ENCODE measurements at regions not wholly inside any gene's neighbourhood (a gene's known extent, or its start where the extent isn't known, plus 50 kb on each side); places are given as distances from the start of the nearest gene placed in this dataset.

DNA sequence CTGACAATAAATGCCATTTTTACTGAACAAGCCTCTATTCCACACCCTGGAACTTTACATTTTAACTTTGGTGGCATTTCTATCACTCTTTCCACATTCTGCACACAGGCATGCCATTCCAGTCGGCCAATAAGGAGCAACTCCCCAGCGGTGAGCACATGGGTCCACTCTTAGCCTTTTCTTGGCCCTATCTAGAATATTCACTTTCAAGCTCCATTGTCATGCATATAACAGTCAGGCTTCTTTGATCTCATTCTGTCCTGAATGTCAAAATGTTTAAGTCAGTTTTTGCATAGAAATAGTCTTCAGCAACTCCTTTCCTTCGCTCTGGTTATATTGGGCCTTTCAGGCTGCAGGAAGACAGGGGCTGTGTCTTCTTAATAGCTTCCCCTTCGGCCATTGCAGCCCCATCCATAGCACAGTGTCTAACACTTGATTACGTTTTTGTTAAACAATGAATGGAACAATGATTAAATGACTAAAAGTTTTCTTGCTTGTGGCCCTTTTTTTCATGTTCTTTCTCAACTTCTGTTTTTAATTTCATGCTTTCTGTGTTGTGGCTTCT is 427.3 kb downstream of the MFSD1 start:
- no peaks in the 10 kb centered on the region for H3K27me3 ChIP-seq (ENCODE audit: control insufficient read depth in 2 of 2, insufficient read depth in 2 of 2, low read length in 2 of 2)
- H3K9me3 ChIP-seq (ENCODE audit: control insufficient read depth in 2 of 2, low read length in 2 of 2): no peaks in the 10 kb centered on the region
- H3K9ac ChIP-seq (ENCODE audit: low read depth in 1 of 2, low read length in 2 of 2): no peak overlapping the region
- H3K36me3 ChIP-seq (ENCODE audit: control insufficient read depth in 2 of 2, insufficient read depth in 2 of 2, low read length in 2 of 2): no peaks in the 10 kb centered on the region
- no peaks in the 10 kb centered on the region for H3K4me1 ChIP-seq (ENCODE audit: control insufficient read depth in 2 of 2, insufficient read depth in 2 of 2, low read length in 2 of 2)
- H3K4me3 ChIP-seq (ENCODE audit: low read length in 2 of 2): no peak overlapping the region
- H3K27ac ChIP-seq (ENCODE audit: low read depth in 2 of 2, low read length in 2 of 2): no peak overlapping the region

DNA sequence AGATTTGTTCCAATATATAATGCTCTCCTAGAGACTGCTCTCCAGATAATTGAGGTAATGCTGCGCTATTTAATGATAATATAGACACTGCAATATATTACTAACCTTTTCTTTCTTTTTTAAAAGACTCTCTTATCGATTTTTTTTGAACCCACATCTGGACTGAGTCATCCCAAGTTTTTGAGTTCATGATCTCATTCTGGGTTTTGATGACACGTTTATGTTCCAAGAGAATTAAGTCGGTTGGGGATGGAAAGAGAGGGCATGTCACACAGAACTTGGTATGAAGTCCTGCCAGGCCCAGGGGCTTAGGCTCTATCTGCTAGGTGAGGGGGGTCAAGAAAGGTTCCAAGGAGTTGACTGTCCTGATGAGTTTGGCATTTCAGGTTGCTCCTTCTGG is 431.1 kb downstream of the MFSD1 start:
- Histone ChIP-seq H3K27ac (ENCODE audit: low read depth in 2 of 2, low read length in 2 of 2) (no peak overlapping the region), H3K9ac (ENCODE audit: low read depth in 1 of 2, low read length in 2 of 2) (no peak overlapping the region), H3K4me3 (ENCODE audit: low read length in 2 of 2) (no peak overlapping the region), H3K9me3 (ENCODE audit: control insufficient read depth in 2 of 2, low read length in 2 of 2) (no peaks in the 10 kb centered on the region), H3K4me1 (ENCODE audit: control insufficient read depth in 2 of 2, insufficient read depth in 2 of 2, low read length in 2 of 2) (no peaks in the 10 kb centered on the region), H3K36me3 (ENCODE audit: control insufficient read depth in 2 of 2, insufficient read depth in 2 of 2, low read length in 2 of 2) (no peaks in the 10 kb centered on the region), H3K27me3 (ENCODE audit: control insufficient read depth in 2 of 2, insufficient read depth in 2 of 2, low read length in 2 of 2) (no peaks in the 10 kb centered on the region)

DNA sequence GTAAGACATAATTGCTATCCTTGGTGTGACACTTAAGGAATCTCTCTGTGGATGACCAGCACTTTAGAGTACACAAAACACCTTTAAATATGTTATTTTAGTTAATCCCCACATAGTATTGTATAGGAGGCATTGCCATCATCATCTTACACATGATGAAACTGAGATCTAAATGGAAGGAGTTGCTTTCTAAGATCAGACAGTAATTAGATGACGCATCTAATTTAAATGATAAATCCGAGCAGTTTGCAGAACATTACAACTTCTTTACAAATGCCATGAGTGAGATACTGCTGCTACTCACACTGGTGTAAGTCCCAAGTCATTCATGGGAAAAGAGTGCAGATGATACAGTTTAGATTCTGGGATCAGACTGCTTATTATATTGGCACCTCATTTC is 431.9 kb downstream of the MFSD1 start:
- Histone ChIP-seq H3K9ac (ENCODE audit: low read depth in 1 of 2, low read length in 2 of 2) (no peak overlapping the region), H3K4me3 (ENCODE audit: low read length in 2 of 2) (no peak overlapping the region)

DNA sequence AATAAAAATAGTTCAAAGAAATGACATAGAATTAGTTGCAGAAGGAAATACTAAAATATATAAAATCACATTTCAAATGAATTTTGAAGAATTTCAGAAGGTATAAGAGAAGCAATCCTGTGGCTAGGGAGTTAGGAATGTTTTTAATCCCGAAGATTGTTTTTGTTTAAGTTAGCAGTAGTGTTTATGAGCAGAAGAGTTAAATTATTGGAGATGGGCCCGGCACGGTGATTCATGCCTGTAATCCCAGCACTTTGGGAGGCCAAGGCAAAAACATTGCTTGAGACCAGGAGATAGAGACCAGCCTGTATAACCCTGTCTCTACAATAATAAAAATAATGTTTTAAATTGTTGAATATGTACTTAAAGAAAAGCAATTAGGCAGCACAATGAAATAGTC is 432.5 kb downstream of the MFSD1 start:
- Histone ChIP-seq H3K4me1 (ENCODE audit: control insufficient read depth in 2 of 2, insufficient read depth in 2 of 2, low read length in 2 of 2) (no peaks in the 10 kb centered on the region), H3K27me3 (ENCODE audit: control insufficient read depth in 2 of 2, insufficient read depth in 2 of 2, low read length in 2 of 2) (no peaks in the 10 kb centered on the region), H3K9me3 (ENCODE audit: control insufficient read depth in 2 of 2, low read length in 2 of 2) (no peaks in the 10 kb centered on the region), H3K9ac (ENCODE audit: low read depth in 1 of 2, low read length in 2 of 2) (no peak overlapping the region), H3K27ac (ENCODE audit: low read depth in 2 of 2, low read length in 2 of 2) (no peak overlapping the region), H3K36me3 (ENCODE audit: control insufficient read depth in 2 of 2, insufficient read depth in 2 of 2, low read length in 2 of 2) (no peaks in the 10 kb centered on the region), H3K4me3 (ENCODE audit: low read length in 2 of 2) (no peak overlapping the region)

More for the DNA sequence above, 431.9 kb downstream of the MFSD1 start:
- Histone ChIP-seq H3K27ac (ENCODE audit: low read depth in 2 of 2, low read length in 2 of 2) (no peak overlapping the region), H3K9me3 (ENCODE audit: control insufficient read depth in 2 of 2, low read length in 2 of 2) (no peaks in the 10 kb centered on the region), H3K27me3 (ENCODE audit: control insufficient read depth in 2 of 2, insufficient read depth in 2 of 2, low read length in 2 of 2) (no peaks in the 10 kb centered on the region), H3K36me3 (ENCODE audit: control insufficient read depth in 2 of 2, insufficient read depth in 2 of 2, low read length in 2 of 2) (no peaks in the 10 kb centered on the region), H3K4me1 (ENCODE audit: control insufficient read depth in 2 of 2, insufficient read depth in 2 of 2, low read length in 2 of 2) (no peaks in the 10 kb centered on the region)

DNA sequence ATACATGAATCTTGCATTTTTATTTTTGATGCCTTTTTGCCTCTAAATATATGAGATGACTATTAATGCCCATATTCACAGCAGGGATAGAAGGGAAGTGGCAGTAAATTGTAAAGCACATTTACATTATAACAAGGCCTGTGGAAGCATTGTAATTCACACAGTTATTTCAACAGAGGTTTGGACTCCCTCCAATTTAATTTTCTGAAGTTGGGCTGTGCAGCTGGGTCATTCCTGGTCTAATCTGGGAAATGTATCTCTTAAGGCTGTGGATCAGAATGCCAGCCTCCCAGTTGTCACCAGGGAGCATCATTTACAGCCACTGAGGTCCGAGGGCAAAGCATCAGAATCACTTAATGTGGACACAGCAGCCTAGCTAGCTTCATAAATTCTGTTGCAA is 434.5 kb downstream of the MFSD1 start:
- no peaks in the 10 kb centered on the region for H3K4me1 ChIP-seq (ENCODE audit: control insufficient read depth in 2 of 2, insufficient read depth in 2 of 2, low read length in 2 of 2)
- no peaks in the 10 kb centered on the region for H3K27me3 ChIP-seq (ENCODE audit: control insufficient read depth in 2 of 2, insufficient read depth in 2 of 2, low read length in 2 of 2)
- H3K9ac ChIP-seq (ENCODE audit: low read depth in 1 of 2, low read length in 2 of 2): no peak overlapping the region
- no peak overlapping the region for H3K4me3 ChIP-seq (ENCODE audit: low read length in 2 of 2)
- no peaks in the 10 kb centered on the region for H3K36me3 ChIP-seq (ENCODE audit: control insufficient read depth in 2 of 2, insufficient read depth in 2 of 2, low read length in 2 of 2)
- H3K9me3 ChIP-seq (ENCODE audit: control insufficient read depth in 2 of 2, low read length in 2 of 2): no peaks in the 10 kb centered on the region
- H3K27ac ChIP-seq (ENCODE audit: low read depth in 2 of 2, low read length in 2 of 2): no peak overlapping the region

DNA sequence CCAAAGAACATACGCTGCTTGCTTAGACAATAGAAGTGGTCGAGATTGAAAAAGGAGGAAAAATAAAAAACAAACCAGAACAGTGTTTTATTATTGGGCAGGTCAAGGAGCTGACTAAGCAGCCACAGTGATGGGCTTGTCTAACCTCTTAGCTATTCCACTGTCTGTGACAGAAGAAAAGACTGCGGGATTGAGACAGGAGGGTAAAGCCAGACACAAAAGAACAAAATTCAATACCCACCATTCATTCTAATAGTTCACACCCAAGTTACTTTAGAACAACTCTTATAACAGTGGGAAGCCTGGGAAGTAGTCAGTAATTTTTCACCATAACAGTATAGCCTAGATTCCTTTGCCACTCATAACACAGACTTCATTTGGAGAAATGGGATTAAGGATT is 435.4 kb downstream of the MFSD1 start:
- H3K4me1 ChIP-seq (ENCODE audit: control insufficient read depth in 2 of 2, insufficient read depth in 2 of 2, low read length in 2 of 2): no peaks in the 10 kb centered on the region
- no peaks in the 10 kb centered on the region for H3K27me3 ChIP-seq (ENCODE audit: control insufficient read depth in 2 of 2, insufficient read depth in 2 of 2, low read length in 2 of 2)
- no peaks in the 10 kb centered on the region for H3K36me3 ChIP-seq (ENCODE audit: control insufficient read depth in 2 of 2, insufficient read depth in 2 of 2, low read length in 2 of 2)
- no peak overlapping the region for H3K9ac ChIP-seq (ENCODE audit: low read depth in 1 of 2, low read length in 2 of 2)
- no peaks in the 10 kb centered on the region for H3K9me3 ChIP-seq (ENCODE audit: control insufficient read depth in 2 of 2, low read length in 2 of 2)
- no peak overlapping the region for H3K27ac ChIP-seq (ENCODE audit: low read depth in 2 of 2, low read length in 2 of 2)
- H3K4me3 ChIP-seq (ENCODE audit: low read length in 2 of 2): no peak overlapping the region

DNA sequence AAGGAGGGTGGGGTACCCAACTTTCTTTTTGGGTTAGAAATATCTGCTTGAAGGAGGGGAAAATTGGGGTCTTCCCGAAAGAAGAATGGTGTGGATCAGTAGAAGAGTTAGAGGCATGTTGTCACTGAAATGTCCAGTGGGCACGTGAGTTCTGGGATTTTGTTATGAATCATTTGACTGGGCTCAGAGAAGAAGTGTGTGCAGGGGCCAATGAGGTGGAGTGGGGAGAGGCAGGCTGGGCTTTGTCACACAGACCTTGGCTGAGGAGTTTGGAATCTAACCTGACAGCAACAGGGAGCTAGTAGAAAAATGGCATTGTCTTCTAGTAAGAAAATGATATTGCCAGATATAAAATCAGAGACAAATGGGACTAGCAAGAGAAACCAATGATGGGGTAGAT is 436.8 kb downstream of the MFSD1 start:
- no peak overlapping the region for H3K4me3 ChIP-seq (ENCODE audit: low read length in 2 of 2)
- no peaks in the 10 kb centered on the region for H3K27me3 ChIP-seq (ENCODE audit: control insufficient read depth in 2 of 2, insufficient read depth in 2 of 2, low read length in 2 of 2)
- H3K4me1 ChIP-seq (ENCODE audit: control insufficient read depth in 2 of 2, insufficient read depth in 2 of 2, low read length in 2 of 2): no peaks in the 10 kb centered on the region
- H3K36me3 ChIP-seq (ENCODE audit: control insufficient read depth in 2 of 2, insufficient read depth in 2 of 2, low read length in 2 of 2): no peaks in the 10 kb centered on the region
- H3K27ac ChIP-seq (ENCODE audit: low read depth in 2 of 2, low read length in 2 of 2): no peak overlapping the region
- no peaks in the 10 kb centered on the region for H3K9me3 ChIP-seq (ENCODE audit: control insufficient read depth in 2 of 2, low read length in 2 of 2)
- H3K9ac ChIP-seq (ENCODE audit: low read depth in 1 of 2, low read length in 2 of 2): no peak overlapping the region

DNA sequence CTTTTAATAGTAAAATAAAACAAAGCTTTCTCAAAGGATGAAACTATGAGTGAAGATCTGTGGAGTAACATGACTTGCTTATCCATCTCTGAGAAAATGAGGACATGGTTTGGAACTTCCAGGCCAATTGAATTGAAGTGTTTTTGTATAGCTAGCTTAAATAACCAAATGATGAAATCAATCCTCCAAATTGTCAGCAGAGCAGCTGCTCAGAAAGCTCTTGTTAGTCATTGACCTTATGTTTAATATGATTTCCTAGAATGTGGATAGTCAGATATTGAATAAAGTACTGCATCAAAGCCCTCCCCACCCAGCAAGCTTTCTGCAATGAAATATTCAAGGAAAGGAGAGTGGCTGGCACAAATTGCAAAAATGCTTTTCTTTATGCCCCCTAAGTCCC is 437.2 kb downstream of the MFSD1 start:
- Histone ChIP-seq H3K36me3 (ENCODE audit: control insufficient read depth in 2 of 2, insufficient read depth in 2 of 2, low read length in 2 of 2) (no peaks in the 10 kb centered on the region), H3K4me3 (ENCODE audit: low read length in 2 of 2) (no peak overlapping the region), H3K9me3 (ENCODE audit: control insufficient read depth in 2 of 2, low read length in 2 of 2) (no peaks in the 10 kb centered on the region)

DNA sequence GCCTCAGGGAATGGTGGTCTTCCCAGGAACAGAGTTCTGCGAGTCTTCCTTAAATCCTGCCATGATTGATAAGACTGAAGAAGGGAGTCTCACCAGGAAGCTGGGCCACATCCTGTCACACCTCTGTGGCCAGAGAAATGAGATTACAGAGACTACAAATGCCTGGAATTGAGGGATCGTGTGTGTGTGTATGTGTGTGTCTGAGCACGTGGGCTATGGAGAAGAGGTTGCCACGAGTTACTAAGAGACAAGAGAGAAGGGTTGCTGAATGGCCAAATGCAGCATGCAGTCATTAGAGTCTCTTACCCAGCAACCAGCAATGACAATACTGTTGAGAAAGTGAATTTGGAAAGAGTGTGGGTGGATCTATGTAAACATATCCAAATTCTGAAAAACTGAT is 443.1 kb downstream of the MFSD1 start:
- H3K4me3 ChIP-seq (ENCODE audit: low read length in 2 of 2): no peak overlapping the region
- no peak overlapping the region for H3K27ac ChIP-seq (ENCODE audit: low read depth in 2 of 2, low read length in 2 of 2)
- no peaks in the 10 kb centered on the region for H3K9me3 ChIP-seq (ENCODE audit: control insufficient read depth in 2 of 2, low read length in 2 of 2)
- no peak overlapping the region for H3K9ac ChIP-seq (ENCODE audit: low read depth in 1 of 2, low read length in 2 of 2)
- H3K36me3 ChIP-seq (ENCODE audit: control insufficient read depth in 2 of 2, insufficient read depth in 2 of 2, low read length in 2 of 2): no peaks in the 10 kb centered on the region
- no peaks in the 10 kb centered on the region for H3K27me3 ChIP-seq (ENCODE audit: control insufficient read depth in 2 of 2, insufficient read depth in 2 of 2, low read length in 2 of 2)
- no peaks in the 10 kb centered on the region for H3K4me1 ChIP-seq (ENCODE audit: control insufficient read depth in 2 of 2, insufficient read depth in 2 of 2, low read length in 2 of 2)

More for the DNA sequence above, 437.2 kb downstream of the MFSD1 start:
- H3K27me3 ChIP-seq (ENCODE audit: control insufficient read depth in 2 of 2, insufficient read depth in 2 of 2, low read length in 2 of 2): no peaks in the 10 kb centered on the region
- no peak overlapping the region for H3K27ac ChIP-seq (ENCODE audit: low read depth in 2 of 2, low read length in 2 of 2)
- H3K9ac ChIP-seq (ENCODE audit: low read depth in 1 of 2, low read length in 2 of 2): no peak overlapping the region
- no peaks in the 10 kb centered on the region for H3K4me1 ChIP-seq (ENCODE audit: control insufficient read depth in 2 of 2, insufficient read depth in 2 of 2, low read length in 2 of 2)

DNA sequence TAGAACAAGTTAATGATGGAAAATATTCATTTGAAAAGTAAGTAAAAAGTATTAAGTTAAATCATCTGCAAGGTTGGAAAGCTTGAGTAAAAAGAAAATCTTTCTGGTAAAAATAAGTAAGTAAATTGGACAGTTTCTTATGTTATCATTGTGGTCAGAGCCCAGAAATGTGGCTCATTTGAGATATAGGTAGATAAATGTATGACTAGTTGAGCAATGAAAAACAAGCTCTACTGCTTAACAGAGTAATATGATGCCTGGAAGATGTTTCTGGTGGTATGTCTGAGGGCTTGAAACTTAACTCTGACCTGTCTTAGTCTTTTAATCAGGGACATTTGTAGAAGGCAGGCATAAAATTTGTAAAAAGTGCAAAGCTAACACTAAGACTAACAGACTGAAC is 444.0 kb downstream of the MFSD1 start:
- Histone ChIP-seq H3K4me3 (ENCODE audit: low read length in 2 of 2) (no peak overlapping the region), H3K36me3 (ENCODE audit: control insufficient read depth in 2 of 2, insufficient read depth in 2 of 2, low read length in 2 of 2) (no peaks in the 10 kb centered on the region), H3K27me3 (ENCODE audit: control insufficient read depth in 2 of 2, insufficient read depth in 2 of 2, low read length in 2 of 2) (no peaks in the 10 kb centered on the region), H3K9me3 (ENCODE audit: control insufficient read depth in 2 of 2, low read length in 2 of 2) (no peaks in the 10 kb centered on the region), H3K9ac (ENCODE audit: low read depth in 1 of 2, low read length in 2 of 2) (no peak overlapping the region), H3K4me1 (ENCODE audit: control insufficient read depth in 2 of 2, insufficient read depth in 2 of 2, low read length in 2 of 2) (no peaks in the 10 kb centered on the region), H3K27ac (ENCODE audit: low read depth in 2 of 2, low read length in 2 of 2) (no peak overlapping the region)

DNA sequence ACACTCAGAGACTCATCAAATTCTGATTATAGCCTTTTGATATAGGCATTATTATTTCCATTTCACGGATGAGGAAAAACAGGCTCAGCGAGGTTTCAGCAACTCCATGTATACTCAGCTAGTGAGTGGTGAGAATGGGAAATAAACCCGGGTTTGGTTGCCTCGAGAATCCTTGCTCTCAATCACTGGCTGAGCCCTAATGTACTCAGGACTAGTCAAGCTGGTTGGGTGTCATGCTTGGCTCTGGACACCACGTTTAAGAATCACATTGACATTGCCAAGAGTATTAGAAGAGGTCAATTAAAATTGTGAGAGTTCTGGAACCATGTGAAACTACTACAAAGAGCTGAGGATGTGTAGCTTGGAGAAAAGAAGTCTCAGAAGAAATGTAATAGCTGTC is 444.5 kb downstream of the MFSD1 start:
- no peaks in the 10 kb centered on the region for H3K36me3 ChIP-seq (ENCODE audit: control insufficient read depth in 2 of 2, insufficient read depth in 2 of 2, low read length in 2 of 2)
- no peak overlapping the region for H3K27ac ChIP-seq (ENCODE audit: low read depth in 2 of 2, low read length in 2 of 2)
- no peak overlapping the region for H3K4me3 ChIP-seq (ENCODE audit: low read length in 2 of 2)
- H3K4me1 ChIP-seq (ENCODE audit: control insufficient read depth in 2 of 2, insufficient read depth in 2 of 2, low read length in 2 of 2): no peaks in the 10 kb centered on the region
- H3K27me3 ChIP-seq (ENCODE audit: control insufficient read depth in 2 of 2, insufficient read depth in 2 of 2, low read length in 2 of 2): no peaks in the 10 kb centered on the region
- H3K9ac ChIP-seq (ENCODE audit: low read depth in 1 of 2, low read length in 2 of 2): no peak overlapping the region
- no peaks in the 10 kb centered on the region for H3K9me3 ChIP-seq (ENCODE audit: control insufficient read depth in 2 of 2, low read length in 2 of 2)

Measured in mucosa of rectum (tissue), 2 donors.